ENCODE measurements at regions not wholly inside any gene's neighbourhood (a gene's known extent, or its start where the extent isn't known, plus 50 kb on each side); places are given as distances from the start of the nearest gene placed in this dataset.

DNA sequence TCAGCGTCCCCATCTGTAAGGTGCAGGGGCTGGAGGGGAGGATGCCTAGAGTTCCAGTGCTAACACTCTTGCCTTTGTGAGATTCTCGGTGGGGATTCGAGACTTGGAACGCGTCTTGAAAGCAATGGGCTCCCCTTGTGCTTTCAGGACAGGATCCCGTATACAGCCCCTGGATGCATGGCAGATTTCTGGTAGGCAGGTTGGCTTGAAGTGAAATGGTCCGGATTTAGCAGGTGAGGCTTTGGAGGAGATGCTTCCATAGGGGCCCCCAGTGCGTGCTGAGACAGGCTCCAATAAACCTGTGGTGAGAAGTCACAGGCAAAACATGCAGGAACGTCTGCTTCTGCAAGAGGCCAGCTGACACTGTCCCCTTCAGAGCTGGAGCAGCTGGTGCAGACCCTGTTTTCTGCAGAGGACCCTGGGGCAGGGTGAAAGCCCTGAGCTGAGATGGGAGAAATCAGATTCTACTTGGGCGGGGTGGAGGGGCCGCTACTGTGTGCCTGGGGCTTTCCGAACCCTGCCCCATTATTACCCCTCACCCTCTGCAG, 270.4 kb downstream of the PTPRU start:
- no peak for DNase-seq (ENCODE audit: low read depth)
- no peak overlapping the region for H3K4me3 ChIP-seq (ENCODE audit: low read depth, low read length)
- TF ChIP-seq, protein P1, sequence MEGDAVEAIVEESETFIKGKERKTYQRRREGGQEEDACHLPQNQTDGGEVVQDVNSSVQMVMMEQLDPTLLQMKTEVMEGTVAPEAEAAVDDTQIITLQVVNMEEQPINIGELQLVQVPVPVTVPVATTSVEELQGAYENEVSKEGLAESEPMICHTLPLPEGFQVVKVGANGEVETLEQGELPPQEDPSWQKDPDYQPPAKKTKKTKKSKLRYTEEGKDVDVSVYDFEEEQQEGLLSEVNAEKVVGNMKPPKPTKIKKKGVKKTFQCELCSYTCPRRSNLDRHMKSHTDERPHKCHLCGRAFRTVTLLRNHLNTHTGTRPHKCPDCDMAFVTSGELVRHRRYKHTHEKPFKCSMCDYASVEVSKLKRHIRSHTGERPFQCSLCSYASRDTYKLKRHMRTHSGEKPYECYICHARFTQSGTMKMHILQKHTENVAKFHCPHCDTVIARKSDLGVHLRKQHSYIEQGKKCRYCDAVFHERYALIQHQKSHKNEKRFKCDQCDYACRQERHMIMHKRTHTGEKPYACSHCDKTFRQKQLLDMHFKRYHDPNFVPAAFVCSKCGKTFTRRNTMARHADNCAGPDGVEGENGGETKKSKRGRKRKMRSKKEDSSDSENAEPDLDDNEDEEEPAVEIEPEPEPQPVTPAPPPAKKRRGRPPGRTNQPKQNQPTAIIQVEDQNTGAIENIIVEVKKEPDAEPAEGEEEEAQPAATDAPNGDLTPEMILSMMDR (IDR thresholded peaks at IDR 0.05; ENCODE audit: low read depth, low read length, missing control alignments) = no peak

DNA sequence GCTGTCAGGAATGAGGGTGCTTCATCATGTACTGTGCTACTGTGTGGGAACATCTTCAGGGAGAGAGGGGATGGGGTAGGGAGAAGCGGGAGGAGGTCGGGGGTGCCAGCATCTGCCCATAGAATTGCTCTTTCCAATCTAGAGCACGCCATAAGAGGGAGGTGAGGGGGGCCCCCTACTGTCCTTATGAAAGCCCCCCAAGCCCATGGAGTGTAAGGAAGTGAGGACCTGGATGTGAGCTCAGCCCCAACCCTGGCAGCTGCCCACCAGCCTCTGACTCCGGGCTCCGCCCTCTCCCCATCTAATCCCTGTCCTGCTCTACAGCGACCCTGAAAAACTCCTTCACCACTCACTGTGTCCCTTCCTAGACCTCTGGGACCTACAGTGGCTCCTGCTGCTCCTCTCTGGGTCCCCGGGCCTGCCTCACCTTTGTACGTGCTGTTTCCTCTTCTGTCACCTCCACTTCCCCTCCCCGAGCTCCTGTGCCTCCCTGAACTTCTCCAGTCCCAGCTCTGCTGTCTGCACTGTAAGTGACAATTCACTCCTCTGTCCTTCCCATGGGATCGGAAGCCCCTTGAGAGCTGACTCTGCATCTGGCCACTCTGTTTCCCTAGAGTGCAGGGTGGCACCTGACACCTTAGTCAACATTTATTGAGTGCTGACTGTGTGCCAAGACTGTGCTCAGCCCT, 269.4 kb downstream of the PTPRU start:
- TF ChIP-seq, protein P1 (IDR thresholded peaks at IDR 0.05; ENCODE audit: low read depth, low read length, missing control alignments) = no peak
- H3K4me3 ChIP-seq (ENCODE audit: low read depth, low read length) = no peak overlapping the region
- no peak for DNase-seq (ENCODE audit: low read depth)

DNA sequence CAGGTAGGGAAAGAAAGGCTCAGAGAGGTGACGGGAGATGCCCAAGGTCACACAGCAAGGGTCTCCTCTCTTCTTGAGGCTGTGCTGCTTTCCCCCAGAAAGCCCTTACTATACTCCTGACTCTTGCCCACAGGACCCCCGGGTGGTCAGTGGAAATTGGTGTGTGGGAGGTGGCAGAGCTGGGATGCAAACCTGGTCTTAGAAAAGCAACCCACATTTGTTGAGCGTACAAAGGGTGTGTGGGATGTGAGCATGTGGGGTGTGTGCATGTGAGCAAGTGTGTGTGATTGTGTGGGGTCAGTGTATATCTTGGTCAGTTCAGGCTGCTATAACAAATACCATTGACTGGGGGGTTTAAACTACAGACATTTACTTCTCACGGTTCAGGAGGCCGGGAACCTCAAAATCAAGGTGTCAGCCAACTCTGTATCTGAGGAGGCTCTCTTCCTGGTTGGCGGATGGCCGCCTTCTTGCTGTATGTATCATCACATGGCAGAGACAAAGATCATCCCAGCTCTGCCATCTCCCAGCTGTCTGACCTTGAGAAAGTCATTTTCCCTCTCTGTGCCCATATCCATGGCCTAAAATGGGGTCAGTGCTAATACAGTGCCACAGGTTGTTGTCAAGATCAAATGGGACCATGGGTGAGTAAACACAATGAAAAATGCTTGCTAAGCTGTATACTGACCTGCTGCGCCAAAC, 268.5 kb downstream of the PTPRU start:
- no peak overlapping the region for H3K4me3 ChIP-seq (ENCODE audit: low read depth, low read length)
- no peak for DNase-seq (ENCODE audit: low read depth)
- TF ChIP-seq, protein P1 (IDR thresholded peaks at IDR 0.05; ENCODE audit: low read depth, low read length, missing control alignments) = no peak

DNA sequence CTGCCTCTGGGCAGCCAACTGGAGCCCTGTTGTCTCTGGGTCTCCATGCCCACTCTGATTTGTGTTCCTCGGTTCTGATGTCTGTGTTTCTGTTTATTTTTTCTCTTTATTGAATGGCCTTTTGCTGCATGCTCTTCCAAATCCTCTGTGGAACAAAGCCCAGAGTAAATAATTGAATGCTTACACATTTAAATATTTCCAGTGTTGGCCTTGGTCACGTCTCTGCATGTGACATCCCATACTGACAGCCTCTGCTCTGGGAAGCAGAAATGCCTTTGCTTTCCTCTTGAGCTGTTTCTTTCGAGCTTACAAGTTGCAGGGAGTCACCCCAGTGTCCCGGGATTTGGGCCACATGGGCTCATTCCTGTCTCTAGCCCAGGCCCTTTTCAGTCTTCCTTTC, 267.9 kb downstream of the PTPRU start:
- H3K4me3 ChIP-seq (ENCODE audit: low read depth, low read length) = no peak overlapping the region
- DNase-seq (ENCODE audit: low read depth) = no peak
- TF ChIP-seq, protein P1 (IDR thresholded peaks at IDR 0.05; ENCODE audit: low read depth, low read length, missing control alignments) = no peak

DNA sequence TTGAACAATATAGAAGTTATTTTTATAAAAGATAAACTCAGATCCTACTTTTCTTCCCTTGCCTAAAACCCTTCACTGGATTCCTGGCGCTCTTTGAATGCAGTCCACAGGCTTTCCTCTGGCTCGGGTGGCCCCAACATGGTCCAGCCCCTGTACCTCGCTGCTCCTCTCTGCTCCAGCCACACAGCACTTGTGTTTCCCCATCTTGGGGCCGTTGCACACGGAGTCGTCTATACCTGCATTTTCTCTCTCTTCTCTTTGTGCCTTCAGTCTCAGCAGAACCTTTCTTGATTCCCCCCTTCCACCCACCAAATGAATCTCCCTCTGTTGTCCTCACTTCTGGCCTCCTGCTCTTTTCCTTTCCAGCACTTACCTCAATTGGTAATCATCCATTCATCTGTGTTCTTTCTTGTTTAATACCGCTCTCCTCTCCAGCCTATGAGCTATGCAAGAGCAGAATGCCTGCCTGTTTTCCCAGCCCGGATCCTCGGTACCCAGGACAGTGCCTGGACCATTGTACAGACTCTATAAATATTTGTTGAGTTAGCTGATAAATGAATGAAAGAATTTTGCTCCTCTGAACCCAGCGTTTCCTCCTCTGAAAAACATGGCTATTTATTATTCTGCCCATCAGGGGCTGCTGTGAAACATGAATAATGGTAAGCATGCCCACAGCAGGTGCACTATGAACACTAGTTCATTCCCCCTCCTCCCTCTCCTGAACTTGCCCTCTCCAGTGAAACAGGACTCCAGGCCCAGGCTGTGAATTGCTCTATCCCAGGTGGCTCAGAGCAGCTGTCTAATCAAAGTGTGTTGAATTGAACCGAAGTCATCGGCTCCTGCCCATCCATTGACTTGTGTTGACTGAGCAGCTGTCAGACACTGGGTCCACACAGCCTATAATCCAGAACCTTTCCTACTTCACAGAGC, 266.9 kb downstream of the PTPRU start:
- no peak for DNase-seq (ENCODE audit: low read depth)
- TF ChIP-seq, protein P1 (IDR thresholded peaks at IDR 0.05; ENCODE audit: low read depth, low read length, missing control alignments) = no peak
- no peak overlapping the region for H3K4me3 ChIP-seq (ENCODE audit: low read depth, low read length)

DNA sequence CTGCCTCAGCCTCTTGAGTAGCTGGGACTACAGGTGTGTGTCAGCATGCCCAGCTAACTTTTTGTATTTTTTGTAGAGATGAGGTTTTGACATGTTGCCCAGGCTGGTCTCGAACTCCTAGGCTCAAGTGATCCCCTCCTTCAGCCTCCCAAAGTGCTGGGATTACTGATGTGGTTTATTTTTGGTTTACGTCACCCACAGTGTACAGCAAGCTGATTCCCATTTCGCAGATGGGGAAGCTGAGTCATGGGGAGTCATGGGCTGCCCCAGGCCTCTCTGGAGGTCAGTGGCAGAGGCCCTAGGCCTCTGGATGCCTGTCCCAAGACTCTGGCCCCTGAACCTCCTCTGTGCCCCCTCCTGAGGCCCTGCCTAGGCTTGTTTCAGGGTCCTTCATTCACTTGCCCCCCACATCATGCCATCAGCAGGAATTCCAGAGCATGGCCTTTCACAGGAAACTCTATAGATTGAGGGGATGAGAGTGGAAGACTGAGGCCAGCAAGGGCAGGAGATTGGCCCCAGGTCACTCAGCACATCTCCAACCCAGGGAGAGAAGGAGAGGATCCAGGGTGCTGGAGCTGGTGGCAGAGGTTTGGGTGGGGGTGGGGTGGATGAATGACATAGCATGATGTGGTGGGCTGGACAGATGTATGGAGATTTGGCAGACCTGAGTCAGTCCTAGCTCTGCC, 266.0 kb downstream of the PTPRU start:
- DNase-seq (ENCODE audit: low read depth) = no peak
- H3K4me3 ChIP-seq (ENCODE audit: low read depth, low read length) = no peak overlapping the region
- TF ChIP-seq, protein P1 (IDR thresholded peaks at IDR 0.05; ENCODE audit: low read depth, low read length, missing control alignments) = no peak
